ENCODE measurements at regions not wholly inside any gene's neighbourhood (a gene's known extent, or its start where the extent isn't known, plus 50 kb on each side); places are given as distances from the start of the nearest gene placed in this dataset.

DNA sequence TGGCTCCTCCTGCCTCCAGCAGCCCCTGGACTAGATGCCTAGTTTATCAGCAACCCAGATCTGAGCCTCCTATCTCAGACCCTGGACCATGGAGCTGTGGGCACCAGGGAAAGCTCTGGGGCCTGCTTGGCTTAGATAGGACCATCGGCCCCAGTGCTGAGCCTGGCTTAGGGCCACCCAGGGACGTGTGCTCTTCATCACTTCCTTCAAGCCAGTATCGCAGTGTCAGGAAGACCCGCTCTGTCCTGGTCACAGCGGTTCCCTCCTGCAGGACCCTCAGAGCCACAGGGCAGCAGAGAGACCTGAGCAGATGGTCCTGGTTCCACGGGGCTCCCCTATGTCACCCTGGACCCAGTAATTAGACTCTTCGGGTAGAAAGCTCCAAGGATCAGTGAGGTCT lies 105.7 kb upstream of the FAM20C start:
- Histone ChIP-seq H2AK5ac (ENCODE audit: low read depth, low read length) (no peak overlapping the region), H3K9me3 (ENCODE audit: insufficient read depth in 2 of 2, low read depth in 1 of 2, low read length in 1 of 2) (no peaks in the 10 kb centered on the region), H2AFZ (ENCODE audit: low read length) (no peak overlapping the region), H3K14ac (ENCODE audit: insufficient read length) (no peak overlapping the region), H2BK5ac (ENCODE audit: low read depth, low read length) (no peak overlapping the region), H3K27me3 (replicated peaks in 1 of 4; ENCODE audit: control insufficient read depth in 3 of 4, extremely low read depth in 1 of 4, insufficient read depth in 3 of 4, low read length in 3 of 4) (peaks cover 0 to 2% (median 0%) of the 10 kb centered on the region in 4 experiments; a peak in 1 of 7 replicates), H2BK15ac (ENCODE audit: low read length) (no peak overlapping the region), H3K4me1 (replicated peaks in 1 of 4; ENCODE audit: control insufficient read depth in 3 of 4, insufficient read depth in 4 of 4, low read length in 3 of 4) (peaks cover 2 to 21% (median 11%) of the 10 kb centered on the region in 4 experiments), H3K4ac (replicated peaks; ENCODE audit: insufficient read length, low read depth, low read length) (no peak overlapping the region), H4K8ac (ENCODE audit: extremely low read depth, insufficient read depth, low read length) (no peak overlapping the region), H3K4me3 (ENCODE audit: extremely low read depth in 1 of 4, insufficient read depth in 2 of 4, low read depth in 3 of 4, low read length in 4 of 4) (no peak overlapping the region), H3K23ac (ENCODE audit: insufficient read length) (no peak overlapping the region), H3K56ac (replicated peaks; ENCODE audit: insufficient read length, low read depth, low read length) (no peak overlapping the region), H3K23me2 (ENCODE audit: low read depth, low read length) (peaks cover 6% of the 10 kb centered on the region; the same call in 1 of the 2 replicates), H3K79me2 (ENCODE audit: control insufficient read depth in 1 of 2, insufficient read depth in 2 of 2, low read length in 2 of 2) (peaks cover 7% of the 10 kb centered on the region in 2 experiments; a peak in 3 of 4 replicates), H4K20me1 (replicated peaks in 1 of 2; ENCODE audit: control insufficient read depth in 1 of 2, insufficient read depth in 2 of 2, low read length in 2 of 2) (peaks cover 0 to 9% of the 10 kb centered on the region in 2 experiments), H3K9ac (replicated peaks in 1 of 4; ENCODE audit: extremely low read depth in 1 of 4, low read depth in 3 of 4, low read length in 3 of 4) (no peak overlapping the region), H2BK12ac (ENCODE audit: low read depth, low read length) (no peak overlapping the region), H2BK20ac (ENCODE audit: low read length) (no peak overlapping the region), H4K91ac (replicated peaks; ENCODE audit: insufficient read length, low read length) (no peak overlapping the region), H3K27ac (ENCODE audit: low read depth, low read length) (no peak overlapping the region), H2BK120ac (replicated peaks; ENCODE audit: low read depth, low read length) (no peak overlapping the region), H4K5ac (ENCODE audit: insufficient read length, low read depth, low read length) (no peak overlapping the region), H3K4me2 (ENCODE audit: insufficient read depth in 1 of 2, low read depth in 2 of 2, low read length in 2 of 2) (no peak overlapping the region), H3K18ac (ENCODE audit: extremely low read depth, low read length) (no peak overlapping the region), H3K79me1 (ENCODE audit: low read depth, low read length) (peaks cover 9% of the 10 kb centered on the region; the same call in 1 of the 2 replicates), H3K36me3 (ENCODE audit: control insufficient read depth in 2 of 4, insufficient read depth in 4 of 4, low read length in 3 of 4) (peaks cover 0 to 5% (median 2%) of the 10 kb centered on the region in 4 experiments; a peak in 1 of 8 replicates)
- WGBS, 2 experiments (ENCODE audit: extremely low coverage in 1 of 2, insufficient coverage in 1 of 2, insufficient read length in 1 of 2, insufficient replicate concordance in 2 of 2, low coverage in 1 of 2, low lambda C conversion rate in 2 of 2, missing lambda C conversion rate in 1 of 2), result 86% methylated on average over 7 of the region's 7 CpGs; no CpG with 5 or more reads in 1 of the 2 experiments
- FAIRE-seq (no peak), DNase-seq (ENCODE audit: low read depth in 1 of 2, low spot score in 2 of 2) (no peak)
- POLR2A ChIA-PET (ENCODE audit: partially characterized antibody), result interaction anchor here (2.0 kb wide), 1 partner anchor 10 kb away, joined by 6 read pairs; no protein-coding TSS in a partner anchor
- TF ChIP-seq BACH1 (IDR thresholded peaks at IDR 0.05; ENCODE audit: low read length), result no peak
- TF ChIP-seq CEBPB (IDR thresholded peaks at IDR 0.05; ENCODE audit: low read depth, low read length), result no peak
- TF ChIP-seq HDAC6 (IDR thresholded peaks at IDR 0.05; ENCODE audit: low read depth, low read length), result no peak
- TF ChIP-seq CREB1 (IDR thresholded peaks at IDR 0.05), result no peak
- no peak for TF ChIP-seq SP2 (IDR thresholded peaks at IDR 0.05; ENCODE audit: low read length)
- TF ChIP-seq, protein P1, sequence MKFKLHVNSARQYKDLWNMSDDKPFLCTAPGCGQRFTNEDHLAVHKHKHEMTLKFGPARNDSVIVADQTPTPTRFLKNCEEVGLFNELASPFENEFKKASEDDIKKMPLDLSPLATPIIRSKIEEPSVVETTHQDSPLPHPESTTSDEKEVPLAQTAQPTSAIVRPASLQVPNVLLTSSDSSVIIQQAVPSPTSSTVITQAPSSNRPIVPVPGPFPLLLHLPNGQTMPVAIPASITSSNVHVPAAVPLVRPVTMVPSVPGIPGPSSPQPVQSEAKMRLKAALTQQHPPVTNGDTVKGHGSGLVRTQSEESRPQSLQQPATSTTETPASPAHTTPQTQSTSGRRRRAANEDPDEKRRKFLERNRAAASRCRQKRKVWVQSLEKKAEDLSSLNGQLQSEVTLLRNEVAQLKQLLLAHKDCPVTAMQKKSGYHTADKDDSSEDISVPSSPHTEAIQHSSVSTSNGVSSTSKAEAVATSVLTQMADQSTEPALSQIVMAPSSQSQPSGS (IDR thresholded peaks at IDR 0.05; ENCODE audit: low read length), result no peak
- no peak for TF ChIP-seq TAF7 (optimal IDR thresholded peaks at IDR 0.05; ENCODE audit: borderline replicate concordance, low read depth, low read length)
- TF ChIP-seq CTBP2 (IDR thresholded peaks at IDR 0.05; ENCODE audit: borderline replicate concordance, insufficient read depth, insufficient read length, low read length), result no peak
- no peak for TF ChIP-seq SIRT6 (IDR thresholded peaks at IDR 0.05; ENCODE audit: low read length)
- no peak for TF ChIP-seq SIN3A (conservative IDR thresholded peaks at IDR 0.05 in 1 of 2, IDR thresholded peaks at IDR 0.05 in 1 of 2; ENCODE audit: low read depth in 1 of 2, low read length in 2 of 2)
- TF ChIP-seq RNF2 (IDR thresholded peaks at IDR 0.05; ENCODE audit: borderline replicate concordance, low read depth, low read length, missing control alignments, poor library complexity, severe bottlenecking), result no peak
- TF ChIP-seq RAD21 (IDR thresholded peaks at IDR 0.05 in 1 of 2, conservative IDR thresholded peaks at IDR 0.05 in 1 of 2; ENCODE audit: low read depth in 2 of 2, low read length in 2 of 2), result no peak
- CTCF ChIA-PET (ENCODE audit: partially characterized antibody), result interaction anchor here (0.6 to 3.9 kb wide), 15 partner anchors 11 to 181 kb away, joined by 3 to 20 read pairs (median 5); no protein-coding TSS in a partner anchor

Measured in H1 (cell line).